Activated CD8-positive, alpha-beta memory T cell treated with anti-CD3 and anti-CD28 coated beads, Interleukin-2, amount 50 U/mL, for 48 hours (primary cell): ENCODE measurements at regions not wholly inside any gene's neighbourhood (a gene's known extent, or its start where the extent isn't known, plus 50 kb on each side); places are given as distances from the start of the nearest gene placed in this dataset.

Experiments used
- DNase-seq: peaks from one replicate; pipeline ENCODE4 v3.0.0-alpha.2; 2020

DNA sequence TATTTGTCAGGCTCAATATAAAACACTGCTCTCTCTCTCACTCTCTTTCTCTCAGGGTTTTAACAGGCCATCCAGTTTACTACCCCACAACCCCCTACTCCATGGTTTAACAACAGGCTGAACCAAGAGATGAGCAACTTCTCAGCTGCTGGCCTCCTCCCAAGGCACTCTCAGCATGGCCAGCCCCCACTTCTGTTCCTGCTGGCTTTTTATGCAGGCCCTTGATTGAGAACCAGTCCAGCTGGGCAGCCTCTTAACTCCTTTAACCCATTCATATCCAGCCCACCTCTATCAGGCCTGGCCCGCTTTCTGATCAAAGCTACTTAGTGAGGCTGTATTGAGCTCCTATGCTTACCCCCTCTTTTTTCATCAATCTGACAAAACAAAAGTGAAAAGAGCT lies 346.8 kb upstream of the POU3F2 start:
- no peak for DNase-seq

- no peak for DNase-seq
Measured at GRCh38 chr6:98498144-98498775, 336.1 kb upstream of the POU3F2 start.

- DNase-seq: no peak
Measured at GRCh38 chr6:98498866-98499265, 335.5 kb upstream of the POU3F2 start.

DNA sequence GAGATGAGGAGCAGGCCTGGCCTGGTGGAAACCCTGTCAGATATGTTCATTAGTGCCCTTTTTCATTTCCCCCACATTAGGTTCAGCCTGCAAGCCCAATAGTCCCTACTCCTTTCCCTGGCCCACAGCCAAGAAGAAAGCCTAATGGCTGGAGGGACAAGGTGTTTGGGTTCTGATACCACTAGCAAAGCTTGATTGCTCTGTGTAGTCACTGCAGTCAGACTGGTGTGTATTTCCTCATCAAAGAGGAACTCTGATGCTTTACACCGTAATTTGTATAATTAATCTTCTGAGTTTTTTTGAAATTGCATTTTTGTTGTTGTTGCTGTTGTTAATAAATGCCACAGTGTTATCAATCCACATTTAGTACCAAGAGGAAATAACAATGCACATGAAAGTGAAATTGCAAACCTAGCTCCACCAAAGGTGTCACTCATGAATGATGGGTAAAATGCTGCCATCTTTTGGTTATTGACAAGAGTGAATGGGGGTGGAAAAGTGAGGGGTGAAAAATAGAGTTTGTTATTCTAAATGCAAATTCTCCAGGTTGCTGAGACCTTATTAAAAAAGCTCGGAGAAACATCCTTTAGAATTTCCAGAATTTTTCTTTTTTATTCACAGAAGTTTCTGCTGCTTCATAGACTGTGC lies 320.2 kb upstream of the POU3F2 start:
- no peak for DNase-seq

DNA sequence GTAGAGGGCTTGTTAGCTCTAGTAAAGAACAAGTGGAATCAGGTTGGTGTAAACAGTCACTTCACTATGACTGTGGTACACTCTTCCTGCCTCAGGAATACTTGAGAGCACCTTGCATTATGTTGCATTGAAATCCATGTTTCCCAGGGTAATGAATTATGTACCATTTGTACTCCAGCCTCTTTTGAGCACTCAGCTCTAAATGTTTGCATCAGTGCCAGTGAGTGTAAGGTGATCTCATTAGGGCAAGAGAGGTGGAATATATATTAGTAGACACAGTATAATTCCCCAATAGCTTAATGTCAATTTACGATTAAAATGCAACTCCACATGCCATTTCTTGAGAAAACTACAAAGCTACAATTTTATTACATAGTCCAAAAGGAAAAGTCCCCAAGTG lies 319.6 kb upstream of the POU3F2 start:
- DNase-seq: no peak

DNA sequence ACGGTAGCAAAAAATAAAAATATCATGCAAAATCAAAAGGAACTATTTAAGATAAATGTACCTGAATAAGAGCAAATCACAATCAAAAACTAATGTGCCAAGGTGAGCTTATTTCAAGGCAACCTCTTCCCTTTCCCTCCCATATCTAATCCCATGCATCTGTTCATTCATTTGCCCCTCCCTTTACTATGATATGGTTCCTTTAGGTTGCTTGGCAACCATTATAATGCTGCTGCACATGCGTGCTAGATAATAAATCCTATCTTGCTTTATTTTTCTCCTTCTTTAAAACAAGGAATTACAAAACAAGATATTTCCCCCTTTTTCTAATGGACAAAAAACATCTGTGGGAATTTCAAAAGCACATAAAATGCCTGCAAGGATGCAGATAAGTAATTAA lies 318.2 kb upstream of the POU3F2 start:
- no peak for DNase-seq

DNA sequence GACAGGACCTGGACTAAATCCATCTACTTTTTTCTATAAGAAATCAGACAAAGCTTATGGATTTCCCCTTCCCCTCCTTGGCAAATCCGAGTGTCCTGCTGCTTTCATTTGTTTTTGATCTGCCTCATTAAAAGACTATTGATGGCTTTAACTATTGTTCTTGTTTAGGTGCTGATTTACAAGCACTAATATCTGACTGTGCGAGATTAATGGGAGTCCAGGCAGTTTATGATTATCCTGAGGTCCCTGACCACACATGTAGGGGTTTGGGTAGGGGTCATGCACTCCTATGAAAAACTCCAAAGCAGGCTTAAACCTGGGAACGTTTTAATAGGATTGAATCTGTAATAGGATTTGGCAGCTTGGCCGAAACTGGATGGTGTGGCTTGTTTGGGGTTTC lies 317.5 kb upstream of the POU3F2 start:
- no peak for DNase-seq

- no peak for DNase-seq
Measured at GRCh38 chr6:98525860-98526259, 308.5 kb upstream of the POU3F2 start.

- no peak for DNase-seq
Measured at GRCh38 chr6:98526465-98526864, 307.9 kb upstream of the POU3F2 start.

DNA sequence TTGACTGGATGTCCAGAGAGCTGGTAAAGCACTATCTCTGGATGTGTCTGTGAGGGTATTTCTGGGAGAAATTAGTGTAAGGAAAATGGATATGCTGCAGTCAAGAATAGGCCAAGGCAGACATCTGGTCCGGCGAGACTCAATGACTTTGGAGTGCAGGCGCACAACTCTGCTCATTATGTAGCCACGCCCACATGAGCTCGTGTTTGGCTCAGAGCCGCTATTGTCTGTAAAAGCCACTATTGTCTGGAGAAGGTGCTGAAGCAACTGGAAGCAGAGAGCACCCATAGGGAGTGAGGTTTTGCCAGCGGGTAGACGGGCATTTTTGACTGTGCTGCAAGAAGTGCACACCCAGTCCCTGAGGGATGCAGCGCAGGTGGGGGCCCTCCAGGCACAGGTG lies 305.0 kb upstream of the POU3F2 start:
- no peak for DNase-seq

GRCh38 chr6:98530732-98531131 lies 303.6 kb upstream of the POU3F2 start:
- no peak for DNase-seq

GRCh38 chr6:98532004-98532403 lies 302.4 kb upstream of the POU3F2 start:
- no peak for DNase-seq

DNA sequence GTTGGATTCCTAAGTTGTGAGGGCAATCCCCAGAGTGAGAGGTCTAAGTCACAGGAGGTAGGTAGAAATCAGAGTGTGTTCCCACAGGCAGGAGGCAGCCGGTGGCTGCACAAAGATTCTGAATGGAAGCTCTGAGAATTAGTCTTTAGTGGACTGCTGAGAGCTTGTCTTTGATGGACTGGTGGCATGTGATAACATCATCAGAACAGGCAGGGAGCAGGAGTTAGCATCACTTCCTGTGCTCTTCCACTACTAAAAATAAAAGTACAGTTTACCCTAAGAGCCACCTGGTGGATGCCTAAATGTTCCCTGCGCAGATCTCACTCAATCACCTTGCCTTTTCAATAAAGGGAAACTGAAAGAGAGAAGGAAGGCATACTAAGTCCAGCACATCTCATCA lies 294.6 kb upstream of the POU3F2 start:
- DNase-seq: no peak

DNA sequence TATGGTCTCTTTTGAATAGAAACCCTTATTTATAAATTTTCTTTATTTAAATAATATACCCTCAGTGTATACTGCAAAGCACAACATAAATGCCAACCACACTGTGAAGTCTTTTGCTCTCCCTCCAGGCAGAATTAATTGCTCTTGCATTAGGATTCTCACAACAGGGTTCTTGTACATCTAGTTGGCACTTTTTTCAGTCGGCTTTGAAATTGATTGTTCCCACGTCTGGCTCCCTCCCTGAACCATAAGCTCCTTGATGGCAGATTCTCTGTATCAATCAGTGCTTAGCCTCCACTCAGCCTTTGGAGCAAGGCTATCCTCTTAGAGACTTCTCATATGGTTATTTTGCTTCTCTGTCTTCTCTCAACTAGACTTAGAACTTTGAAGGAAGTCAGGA lies 288.0 kb upstream of the POU3F2 start:
- no peak for DNase-seq

DNA sequence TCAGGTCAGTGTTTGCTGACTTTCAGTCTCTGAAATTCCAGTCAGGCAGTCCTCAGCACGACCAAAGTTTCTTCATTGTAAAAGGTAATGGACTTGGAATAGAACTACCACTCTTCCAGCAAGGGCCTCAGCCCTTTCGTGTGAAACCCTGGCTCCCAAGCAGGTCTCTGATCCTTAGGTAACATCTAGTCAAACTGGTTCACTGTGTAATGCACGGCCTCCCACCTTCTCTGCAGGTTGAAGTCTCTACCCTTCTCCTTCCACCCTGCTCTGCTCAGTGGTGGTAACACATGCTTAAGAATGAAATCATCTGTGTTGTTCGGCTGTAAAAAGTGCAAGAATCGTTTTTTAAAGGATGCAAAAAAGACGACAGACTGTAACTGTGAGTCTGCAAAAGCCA lies 287.2 kb upstream of the POU3F2 start:
- DNase-seq: no peak

DNA sequence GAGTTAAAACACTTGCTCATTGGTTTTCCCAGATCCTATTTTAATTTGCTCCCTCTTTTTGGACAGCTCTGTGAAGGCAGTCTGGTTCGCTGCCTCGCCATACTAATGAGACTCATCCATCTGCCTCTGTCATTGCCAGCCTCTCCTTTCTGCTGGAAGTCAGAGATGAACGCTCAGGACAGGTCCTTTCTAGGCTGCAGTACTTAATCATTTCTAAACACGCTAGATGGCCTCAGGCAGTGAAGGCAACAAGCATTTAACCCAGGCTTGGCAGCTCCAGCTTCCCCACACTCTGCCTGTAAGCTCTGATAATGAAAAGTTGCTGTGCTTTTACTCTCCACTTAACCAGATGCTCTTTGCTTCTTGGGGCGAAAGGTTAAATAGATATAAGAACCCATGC lies 286.7 kb upstream of the POU3F2 start:
- no peak for DNase-seq

- DNase-seq: no peak
Measured at GRCh38 chr6:98548301-98548700, 286.1 kb upstream of the POU3F2 start.

- DNase-seq: no peak
Measured at GRCh38 chr6:98560418-98560817, 274.0 kb upstream of the POU3F2 start.

DNA sequence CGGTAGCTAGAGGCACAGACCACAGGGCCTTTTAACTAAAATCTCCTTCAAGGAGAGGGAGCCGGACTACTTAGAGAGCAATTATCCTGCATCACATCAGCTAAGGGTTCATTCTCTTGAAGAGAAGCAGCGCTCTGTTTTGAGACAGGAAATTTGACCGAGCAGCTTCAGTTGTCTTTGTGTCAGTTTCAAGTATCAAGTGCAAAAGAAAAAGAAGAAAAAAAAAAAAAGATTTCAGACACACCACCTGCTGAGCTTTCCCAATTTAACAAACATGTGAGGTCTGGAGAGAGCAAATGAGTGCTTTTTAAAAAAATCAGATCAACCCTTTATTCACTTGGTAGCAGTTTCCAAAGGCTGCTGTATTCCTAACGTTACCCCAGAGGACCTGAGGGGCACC lies 273.5 kb upstream of the POU3F2 start:
- no peak for DNase-seq

GRCh38 chr6:98566126-98566525 lies 268.2 kb upstream of the POU3F2 start:
- DNase-seq: no peak

- no peak for DNase-seq
Measured at GRCh38 chr6:98572579-98572978, 261.8 kb upstream of the POU3F2 start.

DNA sequence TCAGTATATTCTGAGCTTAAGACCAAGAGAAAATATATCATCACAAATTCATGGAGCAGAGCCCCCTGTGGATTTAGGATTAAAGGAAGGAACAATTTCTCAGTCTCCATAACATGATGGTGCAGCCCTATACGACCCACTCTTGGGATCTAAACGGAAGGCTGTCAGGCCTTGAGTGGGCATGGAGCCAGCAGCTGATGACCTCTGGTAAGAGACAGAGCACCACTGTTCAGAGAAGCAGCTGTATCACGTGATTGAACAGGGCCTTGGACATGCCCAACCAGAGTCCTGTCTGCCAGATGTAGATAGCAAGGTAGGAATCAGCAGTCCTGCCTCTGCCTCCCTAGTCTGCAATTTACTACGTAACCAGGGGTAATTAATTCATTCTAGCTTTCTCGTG lies 259.4 kb upstream of the POU3F2 start:
- no peak for DNase-seq

DNA sequence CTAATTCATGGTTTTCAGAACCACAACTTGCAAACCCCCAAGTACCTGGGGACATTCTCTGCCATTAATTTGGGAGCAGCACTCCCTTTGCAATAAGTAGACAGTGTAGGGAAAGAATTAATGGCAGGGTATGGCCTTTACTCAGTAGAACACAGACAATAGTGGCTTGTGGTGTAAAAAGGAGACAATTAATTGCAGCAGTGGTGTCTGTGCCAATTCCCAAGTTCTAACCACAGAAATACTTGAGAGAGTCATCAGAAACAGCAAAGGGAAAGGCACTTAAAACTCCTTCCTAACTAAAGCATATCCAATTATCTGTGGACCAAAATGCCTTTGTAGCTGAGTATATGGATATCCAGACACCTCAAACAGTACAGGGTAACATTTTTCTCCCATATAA lies 257.6 kb upstream of the POU3F2 start:
- no peak for DNase-seq

DNA sequence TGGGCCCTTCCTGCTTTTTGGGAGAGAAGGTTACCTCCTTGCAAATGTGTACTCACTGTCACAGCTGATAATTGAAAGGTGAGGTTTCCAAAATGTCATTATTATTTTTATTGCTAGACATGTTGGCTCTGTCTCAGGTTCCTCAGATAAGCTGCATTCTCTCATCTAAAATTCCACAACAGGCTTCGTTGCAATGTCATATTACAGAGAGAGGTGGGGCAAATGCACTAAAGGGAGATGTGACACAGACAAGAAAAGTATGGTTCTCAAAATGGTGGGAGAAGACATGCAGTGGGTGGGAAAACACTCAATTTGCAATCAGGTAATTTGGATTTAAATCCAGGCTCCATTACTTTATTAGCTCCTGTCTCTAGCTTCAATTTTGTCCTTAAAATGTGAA lies 256.4 kb upstream of the POU3F2 start:
- no peak for DNase-seq

DNA sequence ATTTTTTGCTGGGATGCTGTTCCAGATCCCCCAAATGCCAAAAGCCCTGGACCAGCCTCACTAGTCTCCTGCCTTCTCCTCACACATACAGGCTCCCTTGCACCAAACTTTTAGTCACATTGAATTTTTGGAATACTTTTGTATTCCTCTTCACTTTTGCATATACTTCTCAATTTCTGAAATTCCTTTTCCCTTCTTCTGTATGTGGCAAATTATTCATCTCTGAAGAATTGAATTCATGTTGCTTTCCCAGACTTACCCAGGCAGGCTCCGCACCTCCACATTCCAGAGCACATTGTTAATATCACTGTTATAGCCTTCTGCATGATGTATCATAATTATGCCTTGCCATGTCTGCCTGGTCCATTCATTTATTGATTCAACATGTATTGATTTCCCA lies 255.3 kb upstream of the POU3F2 start:
- no peak for DNase-seq
